ENCODE measurements at regions not wholly inside any gene's neighbourhood (a gene's known extent, or its start where the extent isn't known, plus 50 kb on each side); places are given as distances from the start of the nearest gene placed in this dataset.

- no peak for TF ChIP-seq CTCF (IDR thresholded peaks at IDR 0.05)
- TF ChIP-seq POLR2A (IDR thresholded peaks at IDR 0.05), result no peak
Observed at GRCh38 chr5:54872810-54873209, 112.6 kb downstream of the ESM1 start.

Data from Peyer's patch (tissue), 4 donors.